A549 (cell line): ENCODE measurements at regions not wholly inside any gene's neighbourhood (a gene's known extent, or its start where the extent isn't known, plus 50 kb on each side); places are given as distances from the start of the nearest gene placed in this dataset.

Experiments used
- ATAC-seq, 2 experiments: fragments of 200-7000 bp in 1 of 2; fragments of >200 bp in 1 of 2; cut with Nextera tagmentation in 1 of 2; cut with Tn5 transposase in 1 of 2; 3 replicates each; pipeline versions ENCODE4 v1.8.0 to v1.9.1; 2018 to 2020; ENCODE audit warnings: mild to moderate bottlenecking in 1 of 2, moderate library complexity in 1 of 2
- CTCF ChIA-PET: fragments of 300-600 bp; sonication (Branson Sonifier 250); formaldehyde crosslinking; extraction: SDS; loops from one replicate; lab custom pipeline; 2021; ENCODE audit warnings: antibody characterized with exemption, inconsistent platforms; lab: Yijun Ruan, JAX
- POLR2A ChIA-PET: fragments of 350-600 bp; formaldehyde crosslinking; extraction: SDS; loops from one replicate; lab custom pipeline; 2021; ENCODE audit warnings: antibody characterized with exemption, inconsistent platforms; lab: Yijun Ruan, JAX
- DNase-seq, 2 experiments: peaks; one replicate each; pipeline versions ENCODE4 v3.0.0 to v3.0.0-alpha.2; 2011 to 2016; ENCODE audit warnings: low read depth in 1 of 2, low spot score in 1 of 2
- FAIRE-seq: peaks from 2 replicates; lab custom pipeline; 2011; peaks lifted over from hg19 to GRCh38; lab: Jason Lieb, UNC
- H3K27ac ChIP-seq, 2 experiments: fragments of >200 bp; sonication (Bioruptor Twin); formaldehyde crosslinking; 3 replicates each; pipeline ENCODE4 v1.5.1; 2016 to 2017
- H3K4me1 ChIP-seq: fragments of >200 bp; sonication (Bioruptor Twin); formaldehyde crosslinking; 3 replicates; pipeline ENCODE4 v1.6.1; 2016
- H3K4me2 ChIP-seq: fragments of >200 bp; sonication (Bioruptor Twin); formaldehyde crosslinking; 3 replicates; pipeline ENCODE4 v1.6.1; 2016
- H3K4me3 ChIP-seq: fragments of >200 bp; sonication (Bioruptor Twin); formaldehyde crosslinking; 3 replicates; pipeline ENCODE4 v1.5.1; 2016
- H3K9me3 ChIP-seq: fragments of >200 bp; sonication (Bioruptor Twin); formaldehyde crosslinking; 3 replicates; pipeline ENCODE4 v1.6.1; 2016
- ATOH8 ChIP-seq: fragments of 250-450 bp; sonication (Bioruptor Pico); IDR thresholded peaks from 2 replicates; pipeline ENCODE4 v1.5.0; 2020; ENCODE audit warnings: low read depth, mild to moderate bottlenecking, moderate library complexity
- CEBPB ChIP-seq, 2 experiments: fragments of >200 bp in 1 of 2; sonication (Bioruptor Twin) in 1 of 2; formaldehyde crosslinking in 1 of 2; IDR thresholded peaks; 2 replicates each; pipeline ENCODE4 v1.6.1; 2012 to 2016
- EHF ChIP-seq: fragments of 250-450 bp; sonication (Bioruptor Pico); IDR thresholded peaks from 2 replicates; pipeline ENCODE4 v1.5.0; 2020; ENCODE audit warnings: mild to moderate bottlenecking
- EP300 ChIP-seq, 2 experiments: fragments of >200 bp; sonication (Bioruptor Twin); formaldehyde crosslinking; IDR thresholded peaks; 2 replicates in 1 of 2; 3 replicates in 1 of 2; pipeline ENCODE4 v1.6.1; 2016 to 2017
- FOSB ChIP-seq: fragments of 250-450 bp; sonication (Bioruptor Pico); IDR thresholded peaks from 2 replicates; pipeline ENCODE4 v1.5.0; 2020; ENCODE audit warnings: mild to moderate bottlenecking, moderate library complexity
- FOXS1 ChIP-seq: fragments of 250-450 bp; sonication (Bioruptor Pico); IDR thresholded peaks from 2 replicates; pipeline ENCODE4 v1.5.0; 2020; ENCODE audit warnings: mild to moderate bottlenecking, moderate library complexity
- GATA3 ChIP-seq: IDR thresholded peaks from 2 replicates; pipeline ENCODE4 v1.6.1; 2012; ENCODE audit warnings: borderline replicate concordance
- HES2 ChIP-seq: fragments of >200 bp; sonication (Bioruptor Twin); formaldehyde crosslinking; IDR thresholded peaks from 2 replicates; pipeline ENCODE4 v1.6.1; 2016
- HOXB5 ChIP-seq: fragments of 250-450 bp; sonication (Bioruptor Pico); IDR thresholded peaks from 2 replicates; pipeline ENCODE4 v1.5.0; 2020; ENCODE audit warnings: mild to moderate bottlenecking, moderate library complexity
- MAFK ChIP-seq: fragments of 450-650 bp; IDR thresholded peaks from 2 replicates; pipeline ENCODE4 v1.6.1; 2014; ENCODE audit not compliant: partially characterized antibody
- POLR2A ChIP-seq: IDR thresholded peaks from 2 replicates; pipeline ENCODE4 v1.6.1; 2012; ENCODE audit warnings: mild to moderate bottlenecking, low read length
- RARB ChIP-seq: fragments of 250-450 bp; sonication (Bioruptor Pico); IDR thresholded peaks from 2 replicates; pipeline ENCODE4 v1.8.0; 2021; ENCODE audit warnings: mild to moderate bottlenecking, moderate library complexity
- RCOR1 ChIP-seq: fragments of 150-350 bp; IDR thresholded peaks from 2 replicates; pipeline ENCODE4 v1.6.1; 2014; ENCODE audit warnings: antibody characterized with exemption, low read length, low read depth
- SMC3 ChIP-seq: fragments of >200 bp; sonication (Bioruptor Twin); formaldehyde crosslinking; IDR thresholded peaks from 3 replicates; pipeline ENCODE4 v1.6.1; 2018; ENCODE audit warnings: inconsistent platforms
- TFCP2L1 ChIP-seq: fragments of 250-450 bp; sonication (Bioruptor Pico); IDR thresholded peaks from 2 replicates; pipeline ENCODE4 v1.5.0; 2021; ENCODE audit warnings: mild to moderate bottlenecking
- TP53 ChIP-seq: fragments of 250-450 bp; sonication (Bioruptor Pico); IDR thresholded peaks from 2 replicates; pipeline ENCODE4 v1.5.0; 2021; ENCODE audit warnings: mild to moderate bottlenecking, moderate library complexity
- ZNF302 ChIP-seq: fragments of 250-450 bp; sonication (Bioruptor Pico); IDR thresholded peaks from 2 replicates; pipeline ENCODE4 v1.9.0; 2021; ENCODE audit warnings: inconsistent platforms, mild to moderate bottlenecking, moderate library complexity
- WGBS: methylation state at CpG from one replicate; pipeline ENCODE4 v1.1.6; 2017; ENCODE audit errors: missing lambda C conversion rate; 5-methylcytosine and 5-hydroxymethylcytosine counted together

GRCh38 chr2:103135679-103136078 lies 373.8 kb downstream of the TMEM182 start:
- Histone ChIP-seq H3K27ac (no peak overlapping the region), H3K4me2 (no peak overlapping the region), H3K4me3 (no peak overlapping the region), H3K4me1 (no peaks in the 10 kb centered on the region), H3K9me3 (0 out of 3 replicates have a peak, but pooled peaks cover 2% of the 10 kb centered on the region)
- POLR2A ChIA-PET: no interaction called here
- CTCF ChIA-PET: no interaction called here
- WGBS: 12% methylated on average over 6 of the region's 6 CpGs
- no peak for ATAC-seq
- peak in 1 of 2 experiments; percentile 12 for DNase-seq
- TF ChIP-seq HOXB5 (CRISPR knock-in tag): no peak
- no peak for TF ChIP-seq TP53 (CRISPR knock-in tag)
- FAIRE-seq: no peak

- FAIRE-seq (no peak), DNase-seq (no peak), ATAC-seq (no peak)
- no peak for TF ChIP-seq SMC3
- TF ChIP-seq MAFK: no peak
- TF ChIP-seq ZNF302 (CRISPR knock-in tag): no peak
- no peak for TF ChIP-seq CEBPB (IDR thresholded peaks at IDR 0.05)
- TF ChIP-seq GATA3: no peak
- no peak for TF ChIP-seq FOSB
- no peak for TF ChIP-seq HES2
- TF ChIP-seq RARB: no peak
- TF ChIP-seq EHF: no peak
- POLR2A ChIA-PET: no interaction called here
- 53% methylated on average over 5 of the region's 5 CpGs for WGBS
- Histone ChIP-seq H3K9me3 (0 out of 3 replicates have a peak, but pooled peaks cover 2% of the 10 kb centered on the region), H3K4me3 (no peak overlapping the region), H3K4me2 (no peak overlapping the region), H3K4me1 (no peaks in the 10 kb centered on the region), H3K27ac (no peak overlapping the region)
- CTCF ChIA-PET: no interaction called here
These were observed 376.5 kb downstream of the TMEM182 start for GRCh38 chr2:103138123-103138901.

GRCh38 chr2:103139628-103140268 lies 377.9 kb downstream of the TMEM182 start:
- ATAC-seq: no peak
- WGBS: 39% methylated on average over 7 of the region's 7 CpGs

GRCh38 chr2:103144837-103145236 lies 383.0 kb downstream of the TMEM182 start:
- TF ChIP-seq HOXB5 (CRISPR knock-in tag): no peak
- no peak for TF ChIP-seq EP300 (IDR thresholded peaks at IDR 0.05)
- no peak for TF ChIP-seq RCOR1
- no peak for TF ChIP-seq TFCP2L1 (CRISPR knock-in tag)
- no peak for TF ChIP-seq FOXS1 (CRISPR knock-in tag)
- no peak for TF ChIP-seq POLR2A
- no peak for TF ChIP-seq ATOH8 (CRISPR knock-in tag)
- no peak for ATAC-seq
- CTCF ChIA-PET: interaction anchor here (0.6 to 1.5 kb wide), 3 partner anchors 17 to 420 kb away, joined by 3 to 4 read pairs (median 3); no protein-coding TSS in a partner anchor
- Histone ChIP-seq H3K4me2 (no peak overlapping the region), H3K27ac (no peak overlapping the region), H3K9me3 (no peaks in the 10 kb centered on the region), H3K4me3 (no peak overlapping the region), H3K4me1 (no peaks in the 10 kb centered on the region)
- 15% methylated on average over 1 of the region's 1 CpG for WGBS
- no peak for FAIRE-seq
- POLR2A ChIA-PET: no interaction called here
- no peak for DNase-seq

More at GRCh38 chr2:103139628-103140268, 377.9 kb downstream of the TMEM182 start:
- no peak overlapping the region for H3K4me3 ChIP-seq
- DNase-seq (no peak), FAIRE-seq (no peak)
- CTCF ChIA-PET: no interaction called here
- 0 out of 3 replicates have a peak, but pooled peaks cover 2% of the 10 kb centered on the region for H3K9me3 ChIP-seq
- no peaks in the 10 kb centered on the region for H3K4me1 ChIP-seq
- no peak for TF ChIP-seq SMC3
- no peak for TF ChIP-seq FOSB
- no peak for TF ChIP-seq RCOR1
- H3K4me2 ChIP-seq: no peak overlapping the region
- no peak overlapping the region for H3K27ac ChIP-seq
- POLR2A ChIA-PET: no interaction called here
